ENCODE measurements at regions not wholly inside any gene's neighbourhood (a gene's known extent, or its start where the extent isn't known, plus 50 kb on each side); places are given as distances from the start of the nearest gene placed in this dataset.

DNA sequence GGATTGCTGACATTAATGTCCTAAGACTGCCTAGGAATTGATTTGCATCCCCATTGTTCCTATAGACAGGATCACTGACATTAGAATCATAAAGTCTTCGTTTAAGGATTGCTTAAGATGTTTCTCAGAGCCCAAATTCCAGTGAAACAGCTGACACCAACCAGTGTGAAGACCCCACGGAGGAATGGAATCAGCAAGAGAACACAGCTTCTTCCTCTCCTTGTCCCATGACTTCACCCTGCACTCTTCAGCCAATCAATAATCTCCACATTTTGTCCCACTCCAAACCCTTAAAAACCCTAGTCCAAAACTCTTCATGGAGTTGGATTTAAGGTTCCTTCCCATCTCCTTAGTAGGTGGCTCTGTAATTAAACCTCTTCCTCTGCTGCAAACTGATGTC lies 157.0 kb upstream of the NDUFV2 start:
- no peak for DNase-seq

DNA sequence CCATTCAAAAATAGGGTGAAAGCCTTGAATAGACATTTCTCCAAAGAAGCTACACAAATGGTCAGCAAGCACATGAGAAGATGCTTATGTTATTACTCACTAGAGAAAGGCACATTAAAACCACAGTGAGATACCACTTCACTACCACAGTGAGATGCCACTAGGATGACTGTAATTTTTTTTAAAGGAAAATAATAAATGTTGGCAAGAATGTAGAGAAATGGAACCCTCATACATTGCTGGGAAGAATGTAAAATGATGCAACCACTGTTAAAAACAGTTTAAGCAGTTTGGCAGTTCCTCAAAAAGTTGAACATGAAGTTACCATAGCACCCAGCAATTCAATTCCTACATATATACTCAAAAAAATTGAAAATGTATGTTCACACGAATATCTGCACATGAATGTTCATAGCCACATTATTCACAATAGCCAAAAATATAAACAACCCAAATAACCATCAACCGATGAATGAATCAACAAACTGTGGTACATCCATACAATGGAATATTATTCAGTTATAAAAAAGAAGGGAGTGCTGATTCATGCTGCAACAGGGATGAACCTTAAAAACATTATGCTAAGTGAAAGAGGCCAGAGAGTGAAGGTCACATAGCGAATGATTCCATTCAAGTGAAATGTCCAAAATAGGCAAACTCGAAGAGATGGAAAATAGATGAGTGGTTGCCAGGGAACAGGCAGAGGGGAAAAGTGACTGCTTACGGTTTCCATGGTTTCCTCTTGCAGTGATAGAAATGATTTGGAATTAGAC lies 156.2 kb upstream of the NDUFV2 start:
- peak in 1 of 4 experiments; percentile 25 for DNase-seq

DNA sequence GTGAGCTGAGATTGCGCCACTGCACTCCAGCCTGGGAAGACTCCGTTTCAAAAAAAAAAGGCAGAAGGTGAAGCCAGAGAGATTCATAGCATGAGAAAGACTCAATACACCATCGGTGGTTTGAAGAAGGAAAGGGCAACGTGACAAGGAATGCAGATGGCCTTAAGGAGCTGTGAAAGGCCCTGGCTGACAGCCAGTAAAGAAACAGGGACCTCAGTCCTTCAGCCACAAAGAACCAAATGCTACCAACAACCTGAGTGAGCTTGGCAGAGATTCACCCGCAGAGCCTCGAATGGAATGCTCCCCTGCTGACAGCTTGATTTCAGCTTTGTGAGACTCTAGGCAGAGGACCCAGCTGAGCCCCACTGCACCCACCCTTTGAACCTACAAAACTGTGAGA lies 154.9 kb upstream of the NDUFV2 start:
- no peak for DNase-seq

DNA sequence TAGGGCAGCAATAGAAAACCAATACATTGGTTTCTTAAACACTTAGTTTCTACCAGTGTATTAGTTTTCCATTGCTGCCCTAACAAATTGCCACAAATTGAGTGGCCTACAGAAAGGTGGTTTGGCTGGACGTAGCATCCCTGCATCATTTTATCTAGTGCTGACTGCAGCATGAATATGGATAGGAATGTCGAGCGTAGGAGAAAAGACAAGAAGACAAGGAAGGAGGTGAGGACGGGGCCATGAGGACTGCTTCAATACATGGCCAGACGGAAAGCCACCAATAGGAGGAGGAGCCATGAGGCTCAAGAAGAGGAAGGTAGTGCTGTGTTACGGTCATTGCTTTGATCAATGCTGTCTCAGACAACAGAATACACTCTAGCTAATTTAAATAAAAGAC lies 154.5 kb upstream of the NDUFV2 start:
- no peak for DNase-seq

DNA sequence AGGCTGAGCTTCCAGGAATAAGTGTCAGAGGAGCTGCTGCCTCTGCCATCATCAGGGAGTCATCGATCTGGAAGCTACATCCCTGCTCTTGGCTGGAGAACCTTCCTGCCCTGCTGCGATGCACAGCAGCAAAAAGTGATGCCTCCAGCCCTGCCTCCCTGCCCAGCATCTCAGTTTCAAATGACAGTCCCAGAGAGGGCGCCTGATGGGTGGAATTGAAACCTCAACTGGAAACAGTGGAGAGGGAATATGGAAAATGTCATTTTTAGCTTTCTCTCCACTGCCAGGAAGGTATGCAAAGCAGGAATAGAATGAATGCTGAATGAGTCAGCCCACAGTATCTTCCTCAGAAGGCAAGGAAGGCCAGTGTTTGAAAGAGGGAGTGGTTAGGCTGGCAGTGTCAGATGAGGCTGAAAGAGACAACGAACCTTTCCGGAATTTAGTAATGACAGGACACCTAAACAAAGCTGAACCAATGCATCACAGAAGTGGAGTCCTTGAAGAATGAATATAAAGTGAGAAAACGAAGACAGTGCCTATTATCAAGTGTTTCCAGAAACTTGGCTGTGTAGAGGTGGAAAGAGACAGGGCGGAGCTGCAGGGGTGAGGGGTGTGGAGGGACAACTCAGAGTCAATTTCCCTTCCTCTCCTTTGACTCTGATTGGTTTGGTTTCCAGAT lies 153.9 kb upstream of the NDUFV2 start:
- DNase-seq: no peak

DNA sequence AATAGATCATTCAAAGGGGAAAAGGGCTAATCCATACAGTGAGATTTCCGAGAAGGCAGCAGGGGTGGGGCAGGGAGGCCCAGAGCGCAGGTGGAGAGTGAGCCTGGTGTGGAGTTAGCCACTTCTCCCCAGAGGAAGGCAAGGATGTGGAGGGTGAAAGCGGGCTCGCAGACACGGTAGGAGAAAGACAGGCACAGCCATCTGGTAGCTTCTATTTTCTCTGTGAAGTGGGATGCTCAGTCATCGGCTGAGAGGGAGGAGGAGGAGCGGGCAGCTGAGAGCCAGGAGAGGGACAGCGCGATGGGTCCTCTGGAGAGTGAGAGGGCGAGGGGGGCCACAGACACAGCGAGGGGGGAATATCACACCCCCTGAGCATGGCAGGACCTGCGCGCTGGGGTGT lies 153.3 kb upstream of the NDUFV2 start:
- no peak for DNase-seq

DNA sequence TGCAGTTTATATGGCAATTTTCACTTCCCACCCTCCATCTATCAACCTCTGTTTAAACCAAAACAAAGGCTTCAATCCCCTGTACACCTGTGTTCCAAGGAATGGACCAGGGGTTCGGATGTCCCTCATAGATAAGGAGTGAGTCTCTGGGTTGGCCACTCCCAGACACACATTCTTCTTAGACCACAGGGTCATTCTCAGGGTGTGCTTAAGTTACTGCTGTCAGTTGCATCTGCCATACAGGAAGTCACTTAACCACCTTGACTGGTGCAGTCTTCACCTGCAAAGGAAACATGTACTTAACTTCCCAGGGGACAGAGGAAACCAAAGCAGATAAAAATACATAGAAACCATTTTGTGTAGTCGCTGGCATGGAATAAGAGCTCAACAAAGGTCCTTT lies 151.0 kb upstream of the NDUFV2 start:
- no peak for DNase-seq

DNA sequence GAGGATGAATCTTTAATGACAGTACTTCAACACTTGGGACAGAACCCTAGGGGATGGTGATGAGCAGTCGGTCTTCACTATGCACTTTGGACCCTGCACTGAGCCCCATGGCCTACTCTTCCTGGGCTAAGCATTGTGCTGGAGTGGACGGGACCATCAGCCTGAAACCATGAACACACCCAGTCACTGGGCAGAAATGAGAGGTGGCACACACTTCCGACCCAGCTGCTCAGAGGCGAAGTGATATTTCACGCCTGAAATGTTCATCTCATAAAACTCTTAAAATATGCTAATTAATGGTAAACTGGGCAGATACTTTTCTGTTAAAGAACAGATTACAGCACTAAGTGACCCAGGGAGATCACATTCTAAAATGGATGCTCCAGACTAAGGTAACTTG lies 150.3 kb upstream of the NDUFV2 start:
- DNase-seq: no peak

DNA sequence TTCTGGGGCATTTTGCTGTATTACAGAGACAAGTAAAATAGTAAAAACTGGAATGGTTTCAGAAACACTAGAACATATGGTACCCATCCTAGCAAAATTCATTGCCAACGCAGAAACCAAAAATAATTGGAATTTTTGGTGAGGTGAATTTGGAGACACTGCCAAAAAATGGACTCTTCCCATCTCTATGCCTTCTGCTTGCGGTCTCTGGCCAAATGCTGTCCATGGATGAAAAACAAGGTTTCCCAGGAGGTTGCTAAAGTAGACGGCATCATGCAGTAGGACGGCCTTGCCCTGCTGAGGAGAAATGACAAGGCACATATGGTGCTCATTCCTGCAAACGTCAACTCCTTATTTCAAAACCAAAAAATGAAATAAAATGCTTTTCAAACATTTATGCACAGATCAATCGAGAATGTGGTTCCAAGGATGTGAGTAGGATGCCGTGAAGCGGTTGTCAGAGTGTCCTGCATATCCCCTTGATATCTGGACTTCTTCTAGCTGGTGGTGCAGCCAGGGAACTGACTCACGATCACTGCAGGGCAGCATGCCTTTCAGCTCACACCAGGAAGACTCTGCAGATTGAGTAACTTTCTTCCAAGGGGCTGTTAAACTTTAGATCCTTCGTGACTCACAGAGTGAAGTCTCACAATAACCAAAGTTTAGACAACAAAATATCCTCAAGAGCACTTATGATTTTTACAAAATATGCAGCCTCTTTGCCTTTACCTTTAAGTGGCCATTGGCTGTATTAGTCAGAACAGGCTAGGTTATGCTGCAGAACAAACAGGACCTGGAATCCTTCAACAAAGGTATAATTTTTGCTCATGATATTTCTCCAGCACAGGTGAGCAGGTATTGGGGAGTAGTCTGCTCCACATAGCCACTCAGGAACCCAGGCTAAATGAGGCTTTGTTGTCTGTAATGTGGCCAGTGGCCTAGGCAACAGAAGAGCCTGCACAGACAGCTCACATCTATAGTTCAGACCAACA lies 149.4 kb upstream of the NDUFV2 start:
- DNase-seq: no peak

DNA sequence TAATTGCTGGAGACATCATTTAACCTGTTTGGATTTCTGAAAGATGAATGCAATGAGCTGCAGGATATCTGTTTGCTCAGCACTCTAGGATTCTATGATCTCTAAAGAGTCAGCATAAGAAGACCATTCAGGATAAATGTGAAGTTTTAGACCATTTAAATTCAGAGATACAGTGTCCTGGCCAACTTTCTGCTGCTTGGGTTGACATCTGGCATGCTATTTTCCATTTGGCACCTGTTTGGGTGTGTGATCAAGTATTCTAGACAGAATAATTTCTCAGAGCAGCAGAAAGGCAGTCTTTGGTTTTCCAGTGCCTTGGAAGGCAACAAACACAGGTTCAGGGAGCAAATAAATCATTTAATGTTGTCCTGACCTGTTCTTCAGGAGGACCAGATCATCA lies 144.8 kb upstream of the NDUFV2 start:
- DNase-seq: no peak

DNA sequence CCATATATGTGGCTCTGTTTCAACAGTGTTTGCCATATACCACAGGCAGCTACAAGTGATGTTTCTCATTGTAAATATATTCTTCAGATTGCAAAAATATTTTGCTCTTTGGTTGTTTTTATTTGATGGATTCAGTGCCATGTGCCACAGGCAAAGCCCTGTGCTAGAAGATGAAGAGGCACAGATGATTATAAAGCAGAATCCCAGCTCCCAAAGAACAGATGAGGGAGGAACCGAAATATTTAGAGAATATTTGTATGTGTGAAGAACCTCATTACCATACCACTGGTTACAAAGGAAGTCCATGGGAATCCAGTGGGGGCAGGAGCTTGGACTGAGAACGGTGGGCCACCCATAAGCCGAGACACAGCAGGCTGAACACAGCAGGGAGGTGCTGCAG lies 143.8 kb upstream of the NDUFV2 start:
- DNase-seq: no peak

DNA sequence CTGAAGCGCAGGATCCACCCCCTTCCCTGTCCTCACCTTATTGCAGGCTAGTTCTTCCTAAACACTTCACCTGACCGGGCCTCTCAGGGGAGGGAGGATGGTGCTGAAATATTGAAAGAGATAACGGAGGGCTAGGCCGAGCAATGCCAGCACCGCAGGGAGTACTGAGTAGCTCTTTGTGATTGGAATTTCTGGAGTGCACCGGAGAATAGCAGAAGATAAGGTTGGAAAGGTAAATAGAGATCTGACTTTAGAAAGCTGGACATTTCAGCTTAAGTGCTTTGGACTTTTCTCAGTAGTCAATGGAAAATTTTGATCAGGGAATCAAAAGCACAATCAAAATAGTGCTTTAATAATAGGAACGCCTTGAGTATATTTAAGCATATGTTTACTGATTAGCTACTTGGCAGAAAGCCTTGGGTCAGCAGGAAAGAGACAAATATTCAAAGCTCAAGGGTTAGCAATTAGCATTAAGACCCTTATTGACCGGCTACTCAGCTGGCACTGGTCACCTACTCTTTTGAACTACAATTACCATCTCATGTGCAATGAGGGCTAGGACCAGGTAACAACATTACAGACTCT lies 142.9 kb upstream of the NDUFV2 start:
- no peak for DNase-seq

DNA sequence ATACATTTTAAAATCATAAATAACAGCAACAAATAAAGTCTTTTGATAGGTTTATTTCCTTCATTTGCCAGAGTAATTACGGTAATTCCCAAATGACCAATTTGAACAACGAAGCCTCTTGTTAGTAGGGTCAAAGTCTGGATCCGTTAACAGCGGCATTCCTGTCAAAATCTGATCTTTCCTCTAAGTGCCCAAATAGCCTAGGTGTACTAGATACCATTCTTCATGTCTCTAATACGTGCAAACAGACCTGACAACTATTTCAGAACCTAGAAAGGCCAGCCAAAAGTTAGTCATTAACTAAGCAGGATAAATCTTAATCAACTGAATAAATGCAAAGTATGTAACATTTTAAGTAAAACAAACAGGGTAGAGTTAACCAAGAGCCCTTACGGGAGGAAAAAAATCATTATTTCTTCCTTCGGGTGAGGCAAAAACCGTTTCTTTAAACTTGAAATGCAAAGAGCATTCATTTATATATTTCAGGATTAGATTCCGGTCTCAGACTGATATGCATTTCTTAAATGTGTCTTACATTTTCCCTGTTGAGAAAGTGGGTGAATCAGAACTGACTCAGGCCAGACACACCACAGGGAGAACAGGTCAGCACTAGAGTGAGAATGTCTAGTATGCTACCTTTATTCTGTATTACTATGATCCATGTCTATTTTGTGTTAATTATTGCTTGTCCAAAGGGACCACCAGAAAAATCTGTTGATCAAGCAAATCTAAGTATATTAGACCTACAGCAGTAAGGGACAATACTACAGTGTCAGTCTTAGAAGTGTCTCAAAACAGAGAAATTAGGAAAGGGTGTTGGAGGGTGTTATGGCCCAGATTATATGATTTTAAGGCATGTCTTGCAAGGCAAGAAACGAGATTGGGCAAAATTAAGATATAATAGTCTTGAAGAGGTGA lies 141.5 kb upstream of the NDUFV2 start:
- peak in 2 of 4 experiments; percentile 20 to 29 for DNase-seq

DNA sequence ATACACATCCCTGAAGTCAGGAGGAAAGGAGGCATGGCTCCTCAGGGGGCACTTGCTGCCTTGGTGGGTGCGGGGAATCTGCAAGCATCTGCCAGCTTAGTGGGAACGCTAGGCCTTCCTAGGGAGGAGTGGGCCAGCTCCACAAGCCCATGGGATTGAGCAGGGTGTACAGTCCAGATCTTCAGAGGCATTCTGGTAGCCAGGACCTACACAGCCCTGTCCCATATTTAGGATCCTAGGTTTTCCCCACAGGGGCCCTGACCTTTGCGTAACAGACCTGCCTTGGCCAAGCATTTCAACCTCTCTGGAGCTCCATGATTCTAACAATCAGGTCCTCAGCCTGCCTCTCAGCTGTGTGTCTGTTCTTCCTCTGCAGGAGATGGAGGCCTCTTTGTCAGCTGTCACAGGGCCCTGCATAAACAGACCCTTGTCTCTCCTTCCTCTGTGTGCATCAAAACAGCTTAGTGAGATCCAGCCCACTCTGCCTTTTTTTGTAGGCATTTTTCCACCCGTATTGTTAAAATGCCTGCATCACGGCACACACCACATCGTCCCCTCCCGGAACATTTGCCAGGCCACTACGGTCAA lies 140.2 kb upstream of the NDUFV2 start:
- no peak for DNase-seq

DNA sequence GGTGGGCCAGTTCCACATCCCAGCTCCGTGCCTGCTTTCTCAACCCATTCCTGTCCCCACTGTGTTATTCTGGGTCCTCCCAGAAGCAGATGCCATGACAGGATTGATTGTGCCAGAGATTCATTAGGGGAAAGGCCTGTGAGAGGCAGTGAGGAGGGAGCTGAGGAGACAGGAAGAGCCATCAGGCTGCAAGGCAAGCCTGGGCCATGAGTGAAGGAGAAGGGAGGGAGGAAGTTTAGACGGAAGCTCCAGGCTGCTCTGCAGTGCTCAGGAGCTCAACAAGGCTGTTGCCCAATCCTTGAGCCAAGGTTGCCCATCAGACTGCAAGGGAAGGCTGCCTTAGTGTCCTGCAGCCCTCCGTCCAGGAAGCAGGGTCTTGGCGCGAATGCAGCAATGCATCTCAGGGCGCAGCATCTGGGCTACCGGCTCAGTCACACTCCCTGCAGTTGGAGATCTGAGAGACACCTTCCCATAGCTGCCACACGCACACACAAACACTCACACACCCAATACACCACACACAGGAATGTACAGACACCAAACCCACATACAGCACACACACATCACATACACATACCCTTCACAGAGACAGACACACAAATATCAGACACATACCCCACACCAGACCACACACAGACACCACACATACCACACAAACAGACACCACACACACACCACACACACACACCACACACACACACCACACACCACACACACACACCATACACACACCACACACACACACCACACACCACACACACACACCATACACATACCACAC lies 139.5 kb upstream of the NDUFV2 start:
- DNase-seq: peak in 3 of 4 experiments; percentile 41 to 66 (median 52)

DNA sequence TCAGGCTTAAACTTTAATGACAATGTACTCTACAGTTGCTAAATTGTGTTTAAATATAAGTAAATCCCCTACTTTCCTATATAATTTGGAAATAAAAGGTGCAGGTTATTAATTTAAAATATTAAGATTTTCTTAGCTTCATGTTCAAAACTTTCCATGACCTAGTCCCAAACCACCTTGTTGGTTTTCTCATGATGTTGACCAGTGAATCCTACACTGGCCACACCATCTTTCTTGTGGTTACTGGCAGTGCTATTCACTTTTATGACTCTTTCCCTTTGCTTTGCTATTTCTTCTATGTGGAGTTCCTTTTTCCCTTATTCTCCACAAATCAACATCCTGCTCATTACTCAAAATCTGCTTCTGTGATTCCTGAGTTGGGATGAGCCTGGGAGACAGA lies 138.6 kb upstream of the NDUFV2 start:
- no peak for DNase-seq

DNA sequence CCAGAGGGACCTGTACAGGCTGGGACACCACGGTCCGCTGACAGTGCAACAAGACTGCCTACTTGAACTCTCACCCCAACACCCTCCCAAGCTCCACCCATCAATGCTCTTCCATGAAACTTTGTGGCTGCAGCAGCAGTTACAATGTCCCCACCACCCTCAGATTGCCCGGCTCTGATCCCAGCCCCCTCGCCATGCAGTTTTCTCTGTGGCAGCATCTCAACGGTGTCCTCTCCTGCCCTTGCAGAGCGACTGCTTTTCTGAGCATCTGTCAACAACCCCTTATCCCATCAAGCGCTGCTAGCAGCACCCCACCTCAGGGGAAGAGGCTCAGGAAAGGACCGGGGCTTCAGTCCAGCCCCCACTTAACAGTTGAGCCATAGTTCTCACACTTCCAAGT lies 137.1 kb upstream of the NDUFV2 start:
- DNase-seq: no peak

DNA sequence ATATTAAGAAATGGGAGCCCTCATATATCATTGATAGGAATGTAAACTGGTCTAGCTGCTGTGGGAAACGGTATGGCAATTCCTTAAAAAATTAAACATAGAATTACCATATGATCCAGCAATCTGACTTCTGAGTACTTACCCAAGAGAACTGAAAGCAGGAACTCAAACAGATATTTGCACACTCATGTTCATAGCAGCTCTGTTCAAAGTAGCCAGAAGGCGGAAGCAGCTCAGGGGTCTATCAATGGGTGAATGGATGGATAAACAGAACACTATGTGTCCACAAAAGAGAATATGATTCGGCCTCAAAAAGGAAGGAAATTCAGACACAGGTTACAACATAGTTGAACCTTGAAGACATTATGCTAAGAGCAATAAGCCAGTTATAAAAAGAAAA lies 135.7 kb upstream of the NDUFV2 start:
- DNase-seq: peak; percentile 45 to 77 (median 66)

DNA sequence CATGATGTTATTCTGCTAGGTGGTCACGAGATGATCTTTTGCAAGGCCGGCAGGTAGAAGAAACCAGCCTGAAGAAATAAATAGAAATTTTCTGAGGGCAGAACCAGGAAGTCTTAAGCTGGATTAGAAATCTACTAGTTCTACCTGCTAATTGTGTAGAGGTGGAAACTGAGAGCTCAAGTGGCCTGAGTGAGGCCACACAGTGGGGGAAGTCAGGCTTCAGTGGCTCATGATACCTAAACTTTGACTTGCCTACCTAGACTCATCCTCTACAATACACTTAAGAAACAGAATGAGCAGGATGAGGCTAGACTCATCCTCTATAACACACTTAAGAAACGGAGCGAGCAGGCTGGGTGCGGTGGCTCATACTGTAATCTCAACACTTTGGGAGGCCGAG lies 134.9 kb upstream of the NDUFV2 start:
- DNase-seq: no peak

DNA sequence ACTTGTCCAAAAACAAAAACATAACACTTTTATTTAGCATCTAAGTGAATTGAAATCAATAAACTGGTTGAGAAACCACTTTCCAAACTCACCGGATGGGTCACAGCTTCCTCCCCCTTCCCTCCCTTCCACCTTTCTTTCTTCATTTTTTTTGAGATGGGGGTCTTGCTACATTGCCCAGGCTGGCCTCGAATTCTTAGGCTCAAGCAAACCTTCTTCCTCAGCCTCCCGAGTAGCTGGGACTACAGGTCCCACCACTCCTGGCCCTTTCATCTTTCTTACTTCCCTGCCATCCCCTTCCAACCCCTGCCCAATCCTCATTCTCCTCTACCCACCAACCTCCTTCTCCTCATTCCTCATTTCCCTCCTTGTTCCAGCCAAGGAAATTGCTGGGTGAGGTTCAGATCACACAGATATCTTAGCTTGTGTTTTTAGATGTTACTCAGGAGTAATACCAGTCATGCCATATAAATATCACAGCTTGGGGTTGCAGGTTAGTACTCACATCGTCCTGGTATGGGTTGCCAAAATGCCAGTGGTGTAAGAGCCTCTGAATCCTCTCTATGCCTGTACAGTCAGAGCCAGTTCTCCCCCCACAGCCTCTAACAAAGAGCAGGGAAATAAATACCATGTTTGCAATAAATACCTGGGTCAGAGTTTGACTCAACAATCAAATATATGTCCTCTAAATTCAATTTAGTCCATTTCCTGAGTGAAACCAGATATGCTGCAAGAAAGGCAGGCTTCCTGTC lies 132.7 kb upstream of the NDUFV2 start:
- DNase-seq: no peak

Data from suppressor macrophage (primary cell).